ENCODE measurements at regions not wholly inside any gene's neighbourhood (a gene's known extent, or its start where the extent isn't known, plus 50 kb on each side); places are given as distances from the start of the nearest gene placed in this dataset.

DNA sequence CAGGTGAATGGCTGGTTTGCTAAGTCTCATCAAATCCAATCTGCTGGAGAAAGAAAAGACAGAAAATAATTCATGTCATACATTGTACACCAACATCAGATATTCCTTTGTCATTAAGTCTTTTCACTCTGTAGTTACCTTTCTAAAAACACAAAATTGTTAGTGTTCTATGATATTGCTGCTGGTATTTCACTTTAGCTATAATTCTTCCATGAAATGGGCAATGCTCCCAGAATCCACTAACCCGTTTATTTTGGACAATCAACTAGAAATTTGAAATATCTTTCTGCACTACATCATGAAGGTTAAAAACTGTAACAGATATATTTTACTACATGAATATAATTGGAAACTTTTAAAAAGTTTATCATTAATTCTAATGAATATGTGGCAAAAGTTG, 181.3 kb downstream of the C7orf25 start:
- Mint-ChIP-seq H3K36me3 (no peaks in the 10 kb centered on the region), H3K9me3 (peaks cover 0 to 2% (median 0%) of the 10 kb centered on the region in 7 donors), H3K4me1 (no peaks in the 10 kb centered on the region), H3K4me3 (no peak overlapping the region), H3K27ac (no peak overlapping the region), H3K27me3 (no peaks in the 10 kb centered on the region)
- no peak overlapping the region for H3K4me3 ChIP-seq (ENCODE audit: low read depth, low read length)
- H3K36me3 ChIP-seq (ENCODE audit: control insufficient read depth, insufficient read depth, low read length) = no peaks in the 10 kb centered on the region
- no peaks in the 10 kb centered on the region for H3K27me3 ChIP-seq (ENCODE audit: control insufficient read depth, insufficient read depth, low read length)
- H3K9me3 ChIP-seq (ENCODE audit: control insufficient read depth in 2 of 2, low read length in 2 of 2) = no peaks in the 10 kb centered on the region
- no peak overlapping the region for H3K27ac ChIP-seq (ENCODE audit: insufficient read depth, low read length, poor library complexity, severe bottlenecking)
- ATAC-seq (ENCODE audit: low read depth in 2 of 2) (no peak), DNase-seq (no peak)
- no peaks in the 10 kb centered on the region for H3K4me1 ChIP-seq (ENCODE audit: control insufficient read depth, insufficient read depth, low read length, poor library complexity, severe bottlenecking)

DNA sequence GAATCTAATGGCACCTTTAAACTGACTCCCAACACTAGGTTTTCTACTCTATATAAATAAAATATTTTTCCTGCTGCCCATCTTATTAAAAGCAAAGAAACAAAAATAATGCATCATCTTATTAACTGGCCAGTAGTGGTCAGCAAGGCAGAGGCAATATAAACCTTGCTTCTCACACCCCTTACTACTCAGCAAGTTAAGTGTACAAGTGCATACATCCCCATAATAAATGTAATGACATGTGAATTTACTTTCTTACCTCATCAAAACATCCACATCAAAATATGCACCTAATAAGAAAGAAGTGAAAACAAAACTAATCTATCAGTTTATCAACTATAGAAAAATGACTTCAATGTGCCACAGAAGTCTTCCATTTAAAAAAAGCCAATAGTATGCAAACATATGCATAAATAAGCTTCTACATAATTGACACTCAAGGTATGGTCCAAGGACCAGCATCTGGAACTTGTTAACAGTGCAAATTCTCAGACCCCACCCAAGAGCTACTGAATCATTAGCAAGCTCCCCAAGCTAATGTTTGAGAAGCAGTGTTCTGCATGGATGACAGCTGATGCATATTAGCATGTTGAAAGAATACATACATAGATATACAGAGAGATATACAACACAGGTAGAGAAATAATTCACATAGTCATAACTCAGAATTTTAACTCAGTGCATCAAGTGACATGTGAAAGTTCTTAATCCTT, 182.7 kb downstream of the C7orf25 start:
- H3K27me3 ChIP-seq (ENCODE audit: control insufficient read depth, insufficient read depth, low read length) = no peaks in the 10 kb centered on the region
- Mint-ChIP-seq H3K4me1 (no peaks in the 10 kb centered on the region), H3K36me3 (no peaks in the 10 kb centered on the region), H3K9me3 (no peaks in the 10 kb centered on the region), H3K27ac (no peak overlapping the region), H3K27me3 (no peaks in the 10 kb centered on the region), H3K4me3 (no peak overlapping the region)
- H3K9me3 ChIP-seq (ENCODE audit: control insufficient read depth in 2 of 2, low read length in 2 of 2) = no peaks in the 10 kb centered on the region
- no peaks in the 10 kb centered on the region for H3K4me1 ChIP-seq (ENCODE audit: control insufficient read depth, insufficient read depth, low read length, poor library complexity, severe bottlenecking)
- H3K27ac ChIP-seq (ENCODE audit: insufficient read depth, low read length, poor library complexity, severe bottlenecking) = no peak overlapping the region
- no peak overlapping the region for H3K4me3 ChIP-seq (ENCODE audit: low read depth, low read length)
- no peaks in the 10 kb centered on the region for H3K36me3 ChIP-seq (ENCODE audit: control insufficient read depth, insufficient read depth, low read length)
- ATAC-seq (ENCODE audit: low read depth in 2 of 2) = no peak
- no peak for DNase-seq

DNA sequence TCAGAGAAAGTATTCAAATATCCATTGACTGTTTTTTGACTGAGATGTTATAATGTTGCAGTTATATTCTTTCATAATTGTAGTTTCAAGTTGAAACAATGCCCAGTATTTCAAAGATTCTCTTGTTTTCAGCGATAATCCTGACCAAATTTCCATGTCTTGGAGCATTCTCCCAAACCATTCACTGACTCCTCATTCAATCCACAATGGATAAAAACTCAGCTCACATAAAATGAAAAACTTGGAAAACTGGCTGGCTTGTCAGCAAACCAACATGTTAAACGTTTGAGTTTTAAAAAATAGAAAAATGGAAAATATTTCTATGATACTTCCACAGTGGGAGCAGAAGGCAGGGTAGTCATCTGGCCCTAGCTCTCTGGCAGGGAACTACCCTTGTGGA, 184.4 kb downstream of the C7orf25 start:
- Histone ChIP-seq H3K4me1 (ENCODE audit: control insufficient read depth, insufficient read depth, low read length, poor library complexity, severe bottlenecking) (no peaks in the 10 kb centered on the region), H3K27ac (ENCODE audit: insufficient read depth, low read length, poor library complexity, severe bottlenecking) (no peak overlapping the region), H3K27me3 (ENCODE audit: control insufficient read depth, insufficient read depth, low read length) (no peaks in the 10 kb centered on the region), H3K4me3 (ENCODE audit: low read depth, low read length) (no peak overlapping the region), H3K9me3 (ENCODE audit: control insufficient read depth in 2 of 2, low read length in 2 of 2) (no peaks in the 10 kb centered on the region), H3K36me3 (ENCODE audit: control insufficient read depth, insufficient read depth, low read length) (no peaks in the 10 kb centered on the region)
- no peak for ATAC-seq (ENCODE audit: low read depth in 2 of 2)
- Mint-ChIP-seq H3K4me1 (no peaks in the 10 kb centered on the region), H3K9me3 (no peaks in the 10 kb centered on the region), H3K4me3 (no peak overlapping the region), H3K27ac (no peak overlapping the region), H3K27me3 (no peaks in the 10 kb centered on the region), H3K36me3 (no peaks in the 10 kb centered on the region)
- no peak for DNase-seq

DNA sequence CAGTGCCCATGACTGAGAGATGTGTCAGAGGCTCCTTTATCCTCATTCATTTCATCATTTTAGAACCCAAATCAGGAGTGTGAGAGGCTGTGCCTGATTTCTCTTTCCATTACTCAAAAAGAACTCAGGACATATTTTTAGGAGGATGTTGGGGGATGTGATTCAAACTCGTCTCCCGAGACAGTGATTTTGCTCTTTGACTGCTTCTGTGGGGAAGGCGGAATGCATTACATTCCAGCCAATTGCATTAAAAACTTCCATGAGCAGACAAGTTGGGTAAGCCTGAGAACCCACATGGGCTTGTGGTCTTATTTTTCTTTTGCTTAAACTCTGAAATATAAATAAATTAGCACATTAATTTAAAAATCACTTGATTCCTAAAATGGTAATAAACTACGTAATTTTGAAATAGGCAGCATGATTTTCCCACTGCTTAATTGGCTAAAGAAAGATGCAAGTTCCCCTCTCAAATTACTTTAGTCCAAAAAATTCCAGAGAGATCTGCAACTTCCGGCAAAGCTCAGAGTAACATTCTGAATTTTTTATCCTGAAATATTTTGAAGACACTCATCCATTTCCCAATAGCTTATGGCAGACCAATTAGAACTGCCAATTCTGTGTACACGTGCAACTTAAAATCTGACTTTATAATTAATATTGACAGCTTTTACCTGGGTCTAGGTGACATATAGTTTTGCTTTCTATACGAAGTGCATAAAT, 185.6 kb downstream of the C7orf25 start:
- DNase-seq (no peak), ATAC-seq (ENCODE audit: low read depth in 2 of 2) (no peak)
- no peak overlapping the region for H3K27ac Mint-ChIP-seq
- H3K27me3 Mint-ChIP-seq = no peaks in the 10 kb centered on the region
- H3K36me3 Mint-ChIP-seq = no peaks in the 10 kb centered on the region
- no peaks in the 10 kb centered on the region for H3K9me3 Mint-ChIP-seq
- Histone ChIP-seq H3K27me3 (ENCODE audit: control insufficient read depth, insufficient read depth, low read length) (no peaks in the 10 kb centered on the region), H3K27ac (ENCODE audit: insufficient read depth, low read length, poor library complexity, severe bottlenecking) (no peak overlapping the region), H3K4me3 (ENCODE audit: low read depth, low read length) (no peak overlapping the region), H3K36me3 (ENCODE audit: control insufficient read depth, insufficient read depth, low read length) (no peaks in the 10 kb centered on the region), H3K4me1 (ENCODE audit: control insufficient read depth, insufficient read depth, low read length, poor library complexity, severe bottlenecking) (no peaks in the 10 kb centered on the region), H3K9me3 (ENCODE audit: control insufficient read depth in 2 of 2, low read length in 2 of 2) (no peaks in the 10 kb centered on the region)
- no peak overlapping the region for H3K4me3 Mint-ChIP-seq
- H3K4me1 Mint-ChIP-seq = no peaks in the 10 kb centered on the region

DNA sequence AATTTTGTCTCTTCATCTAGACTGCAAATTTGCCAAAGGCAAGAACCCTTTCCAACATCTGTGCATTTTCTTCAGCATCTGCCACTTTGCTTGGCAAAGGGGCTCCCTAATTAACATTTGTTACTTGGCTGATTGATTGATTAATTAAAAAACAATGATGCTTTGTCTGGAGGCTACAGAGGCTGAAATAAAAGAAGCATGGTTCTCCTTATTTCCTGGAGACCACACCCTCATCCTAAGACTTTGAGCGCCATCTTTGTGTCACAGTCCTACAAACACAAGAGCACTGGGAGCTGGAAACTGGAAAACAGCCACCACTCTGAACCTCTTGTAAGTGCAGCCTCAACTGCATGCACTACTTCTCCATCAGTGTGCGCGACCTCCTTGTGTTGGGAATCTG, 189.2 kb downstream of the C7orf25 start:
- H3K9me3 Mint-ChIP-seq = peaks cover 0 to 2% (median 0%) of the 10 kb centered on the region in 7 donors
- Histone ChIP-seq H3K27me3 (ENCODE audit: control insufficient read depth, insufficient read depth, low read length) (no peaks in the 10 kb centered on the region), H3K27ac (ENCODE audit: insufficient read depth, low read length, poor library complexity, severe bottlenecking) (no peak overlapping the region), H3K9me3 (ENCODE audit: control insufficient read depth in 2 of 2, low read length in 2 of 2) (no peaks in the 10 kb centered on the region), H3K4me3 (ENCODE audit: low read depth, low read length) (no peak overlapping the region), H3K4me1 (ENCODE audit: control insufficient read depth, insufficient read depth, low read length, poor library complexity, severe bottlenecking) (no peaks in the 10 kb centered on the region), H3K36me3 (ENCODE audit: control insufficient read depth, insufficient read depth, low read length) (no peaks in the 10 kb centered on the region)
- no peaks in the 10 kb centered on the region for H3K27me3 Mint-ChIP-seq
- H3K4me3 Mint-ChIP-seq = no peak overlapping the region
- no peaks in the 10 kb centered on the region for H3K36me3 Mint-ChIP-seq
- no peak for DNase-seq
- no peaks in the 10 kb centered on the region for H3K4me1 Mint-ChIP-seq
- no peak for ATAC-seq (ENCODE audit: low read depth in 2 of 2)
- H3K27ac Mint-ChIP-seq = no peak overlapping the region

DNA sequence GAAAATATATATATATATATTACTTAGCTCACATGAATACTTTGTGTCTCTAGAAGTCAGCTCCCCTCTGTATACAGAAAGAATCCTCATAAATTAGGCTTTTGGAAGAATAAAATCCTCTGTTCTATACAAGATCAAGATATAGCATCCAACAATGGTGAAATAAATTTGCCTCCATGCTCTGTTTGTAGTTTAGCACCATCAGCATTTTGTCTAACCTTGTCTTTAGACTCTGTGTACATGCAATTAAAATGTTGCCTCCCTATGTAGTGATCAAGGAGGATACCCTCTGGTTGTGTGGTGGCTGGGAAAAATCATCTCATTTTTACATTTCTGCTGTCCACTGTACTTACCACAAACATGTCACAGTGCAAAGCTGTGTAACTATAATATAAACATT, 189.7 kb downstream of the C7orf25 start:
- H3K27ac ChIP-seq (ENCODE audit: insufficient read depth, low read length, poor library complexity, severe bottlenecking) = no peak overlapping the region
- no peaks in the 10 kb centered on the region for H3K4me1 ChIP-seq (ENCODE audit: control insufficient read depth, insufficient read depth, low read length, poor library complexity, severe bottlenecking)
- H3K36me3 Mint-ChIP-seq = no peaks in the 10 kb centered on the region
- H3K4me1 Mint-ChIP-seq = no peaks in the 10 kb centered on the region
- H3K27me3 Mint-ChIP-seq = no peaks in the 10 kb centered on the region
- ATAC-seq (ENCODE audit: low read depth in 2 of 2) = no peak
- H3K9me3 Mint-ChIP-seq = peaks cover 0 to 3% (median 0%) of the 10 kb centered on the region in 7 donors
- no peak overlapping the region for H3K4me3 Mint-ChIP-seq
- DNase-seq = no peak
- H3K27ac Mint-ChIP-seq = no peak overlapping the region
- no peaks in the 10 kb centered on the region for H3K9me3 ChIP-seq (ENCODE audit: control insufficient read depth in 2 of 2, low read length in 2 of 2)
- H3K27me3 ChIP-seq (ENCODE audit: control insufficient read depth, insufficient read depth, low read length) = no peaks in the 10 kb centered on the region
- H3K4me3 ChIP-seq (ENCODE audit: low read depth, low read length) = no peak overlapping the region
- no peaks in the 10 kb centered on the region for H3K36me3 ChIP-seq (ENCODE audit: control insufficient read depth, insufficient read depth, low read length)

DNA sequence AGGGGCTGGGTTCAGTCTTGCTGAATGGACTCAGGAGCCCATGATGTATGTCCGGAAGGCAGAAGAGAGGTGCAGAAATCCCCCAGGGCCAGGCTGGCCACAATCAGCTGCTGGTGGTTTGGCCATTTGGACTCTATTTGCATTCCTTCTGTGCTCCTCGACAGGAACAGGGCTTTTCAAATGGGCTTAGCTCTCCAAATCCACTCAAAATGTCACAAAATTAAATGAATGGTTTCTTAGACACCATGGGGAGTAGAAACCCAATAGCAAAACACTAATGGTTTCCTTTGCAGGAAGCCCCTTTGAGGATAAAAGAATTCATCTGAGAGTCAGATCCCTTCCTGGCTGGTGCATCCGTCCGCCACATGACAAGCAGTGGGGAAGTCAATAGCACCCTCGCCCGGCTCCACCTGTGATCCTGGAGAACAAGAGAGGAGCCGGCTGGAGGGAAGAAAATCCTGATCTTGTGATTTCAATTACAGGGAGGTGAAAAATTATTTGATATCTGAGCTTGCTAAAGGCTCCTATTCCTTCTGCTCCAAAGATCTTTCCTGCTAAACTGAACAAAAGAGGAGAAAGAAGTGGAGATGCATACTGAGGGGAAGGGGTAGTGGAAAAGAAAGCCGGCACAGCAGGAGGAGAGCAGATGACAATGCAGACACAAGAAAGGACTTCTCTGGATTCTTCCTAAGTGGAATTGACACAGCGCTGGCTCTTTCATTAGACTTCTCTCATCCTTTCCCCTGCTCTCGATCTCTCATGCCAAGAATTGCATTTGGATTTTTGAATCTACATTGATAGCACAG, 190.7 kb downstream of the C7orf25 start:
- no peaks in the 10 kb centered on the region for H3K9me3 ChIP-seq (ENCODE audit: control insufficient read depth in 2 of 2, low read length in 2 of 2)
- no peaks in the 10 kb centered on the region for H3K36me3 ChIP-seq (ENCODE audit: control insufficient read depth, insufficient read depth, low read length)
- Mint-ChIP-seq H3K27ac (no peak overlapping the region), H3K36me3 (no peaks in the 10 kb centered on the region), H3K4me1 (no peaks in the 10 kb centered on the region), H3K9me3 (peaks cover 0 to 3% (median 0%) of the 10 kb centered on the region in 7 donors), H3K27me3 (no peaks in the 10 kb centered on the region), H3K4me3 (no peak overlapping the region)
- H3K4me1 ChIP-seq (ENCODE audit: control insufficient read depth, insufficient read depth, low read length, poor library complexity, severe bottlenecking) = no peaks in the 10 kb centered on the region
- no peak overlapping the region for H3K4me3 ChIP-seq (ENCODE audit: low read depth, low read length)
- DNase-seq = no peak
- ATAC-seq (ENCODE audit: low read depth in 2 of 2) = no peak
- H3K27me3 ChIP-seq (ENCODE audit: control insufficient read depth, insufficient read depth, low read length) = no peaks in the 10 kb centered on the region
- no peak overlapping the region for H3K27ac ChIP-seq (ENCODE audit: insufficient read depth, low read length, poor library complexity, severe bottlenecking)

Data from CD4-positive, CD25-positive, alpha-beta regulatory T cell (primary cell).